GM18861 (cell line): ENCODE measurements at regions not wholly inside any gene's neighbourhood (a gene's known extent, or its start where the extent isn't known, plus 50 kb on each side); places are given as distances from the start of the nearest gene placed in this dataset.

Experiments
- ATAC-seq: cut with Tn5 transposase; IDR thresholded peaks from one replicate; pipeline ENCODE4 v1.9.1; 2021; ENCODE audit not compliant: unreplicated experiment

DNA sequence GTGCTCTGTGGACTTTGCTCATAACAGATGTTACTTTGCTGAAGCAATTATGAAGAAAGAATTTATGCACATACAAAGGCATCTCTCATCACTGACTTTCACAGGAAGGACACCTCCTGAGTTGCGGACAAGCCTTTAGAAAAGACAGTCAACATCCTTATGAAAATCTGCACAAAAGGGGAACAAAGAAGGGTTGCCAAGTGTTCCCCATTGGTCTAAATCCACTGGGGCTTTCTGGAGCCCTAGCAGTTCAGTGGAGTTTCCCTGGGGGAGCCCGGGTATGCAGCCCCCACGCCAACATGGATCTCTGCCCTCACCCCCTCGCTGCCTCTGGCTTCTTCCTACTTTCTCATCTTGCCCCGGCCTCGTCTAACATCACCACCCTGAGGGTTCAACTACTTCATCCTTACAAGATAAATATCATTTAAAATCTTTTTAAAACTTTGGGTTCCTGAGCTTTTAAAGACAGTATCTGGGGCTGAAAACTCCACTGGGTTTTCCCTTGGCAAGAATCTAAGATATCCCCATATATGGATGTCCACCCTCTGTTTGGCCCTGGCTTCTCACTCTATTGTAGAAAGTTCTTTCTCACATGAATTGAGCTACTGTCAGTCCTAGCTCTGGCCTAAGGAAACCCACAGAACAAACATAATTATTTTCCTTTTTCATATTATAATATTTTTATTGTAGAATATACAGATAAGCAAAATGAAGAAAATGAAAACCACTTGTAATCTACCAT, 207.9 kb upstream of the RGMA start:
- no peak for ATAC-seq

DNA sequence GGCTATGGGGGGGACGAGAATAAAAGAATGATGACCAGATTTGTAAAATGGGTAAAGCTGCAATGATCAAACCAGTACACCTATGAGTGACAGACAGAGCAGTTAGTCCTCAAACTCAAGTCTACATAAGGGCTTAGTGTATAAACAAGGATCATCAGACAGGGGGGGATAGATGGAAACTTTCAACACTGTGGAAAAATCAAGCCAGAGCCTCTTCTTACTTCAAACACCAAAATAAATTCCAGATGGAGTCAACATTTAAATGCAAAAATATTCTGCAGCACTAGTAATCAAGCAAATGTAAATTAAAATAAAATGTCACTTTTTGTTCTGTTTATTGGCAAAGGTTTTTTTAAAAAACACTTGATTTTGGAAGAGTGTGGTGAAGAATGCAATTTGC, 205.9 kb upstream of the RGMA start:
- no peak for ATAC-seq

DNA sequence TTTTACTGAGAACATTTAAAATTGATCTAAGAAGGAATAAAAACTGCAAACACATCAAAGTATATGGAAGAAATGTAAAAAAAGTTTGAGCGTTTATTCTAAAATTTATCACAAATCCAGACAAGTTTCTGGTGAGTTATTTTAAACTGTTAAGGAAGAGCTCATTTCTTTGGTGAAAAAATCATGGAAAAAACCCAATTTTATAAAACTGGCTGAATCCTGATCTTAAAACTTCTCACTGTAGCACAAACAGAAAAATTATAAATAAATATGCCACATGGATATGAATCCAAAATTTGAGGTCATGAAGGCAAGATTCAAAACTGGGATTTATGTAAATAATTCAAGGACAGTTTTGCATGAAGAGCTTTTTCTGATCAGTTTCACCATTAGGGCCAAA, 205.1 kb upstream of the RGMA start:
- no peak for ATAC-seq

DNA sequence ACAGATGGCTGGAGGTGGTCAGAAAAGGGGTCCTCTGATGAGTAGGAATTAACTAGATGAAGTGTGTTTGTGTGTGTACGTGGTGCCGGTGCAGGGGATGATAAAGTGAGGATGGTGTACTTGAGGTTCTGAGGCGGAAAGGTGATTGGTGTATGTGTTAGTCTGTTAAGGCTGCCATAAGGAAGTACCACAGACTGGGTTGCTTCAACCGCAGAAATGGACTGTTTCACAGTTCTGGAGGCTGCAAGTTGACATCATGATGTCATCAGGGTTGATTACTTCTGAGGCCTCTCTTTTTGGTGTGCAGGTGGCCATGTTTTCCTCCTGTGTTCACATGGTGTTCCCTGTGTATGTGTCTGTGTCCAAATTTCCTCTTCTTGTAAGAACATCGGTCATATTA, 202.4 kb upstream of the RGMA start:
- ATAC-seq, result no peak

DNA sequence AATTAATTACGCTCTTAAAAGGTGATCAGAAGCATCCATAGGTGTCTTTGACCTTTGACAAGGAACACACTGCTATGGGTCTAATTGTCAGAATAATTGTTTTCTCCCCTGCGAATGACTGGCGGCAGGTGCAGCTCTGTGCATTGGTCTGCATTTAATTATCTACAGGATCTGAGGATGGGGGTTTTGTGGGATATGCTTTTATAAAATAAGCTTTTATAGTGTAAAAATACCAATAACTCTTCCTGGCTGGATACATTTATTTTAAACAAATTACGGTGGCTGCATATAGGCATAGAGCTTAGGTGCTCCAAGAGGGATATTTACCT, 201.6 kb upstream of the RGMA start:
- no peak for ATAC-seq

DNA sequence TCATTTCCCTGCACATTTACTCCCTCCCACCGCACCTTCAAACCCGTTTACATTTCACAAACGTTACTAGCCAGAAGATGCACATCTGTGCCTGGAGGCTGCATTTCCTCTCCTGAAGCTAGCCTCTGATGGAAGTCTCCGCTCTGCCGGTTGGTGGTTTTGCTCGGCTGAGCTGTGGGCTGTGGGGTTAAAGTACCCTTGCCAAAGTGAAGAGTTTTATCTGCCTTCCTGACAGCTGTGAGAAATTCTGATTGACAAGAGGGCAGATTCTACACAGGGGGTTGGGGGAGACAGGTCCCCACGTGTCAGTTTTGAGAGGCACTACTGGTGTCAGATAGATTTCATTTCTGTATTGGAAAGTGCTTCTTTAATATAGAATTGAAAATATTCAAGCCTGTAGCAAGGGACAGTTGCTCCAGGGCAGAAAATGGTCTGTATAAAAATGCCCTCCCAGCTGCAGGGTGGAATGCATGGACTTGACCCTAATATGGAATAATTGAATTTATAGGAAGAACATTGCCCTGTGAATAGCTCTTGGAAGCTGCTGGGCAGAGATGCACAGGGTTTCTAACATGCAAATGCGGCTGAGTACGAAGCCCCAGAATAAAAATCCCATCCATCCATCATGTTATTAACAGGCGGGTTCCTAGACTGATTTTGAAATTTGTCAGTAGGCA, 201.1 kb upstream of the RGMA start:
- no peak for ATAC-seq

DNA sequence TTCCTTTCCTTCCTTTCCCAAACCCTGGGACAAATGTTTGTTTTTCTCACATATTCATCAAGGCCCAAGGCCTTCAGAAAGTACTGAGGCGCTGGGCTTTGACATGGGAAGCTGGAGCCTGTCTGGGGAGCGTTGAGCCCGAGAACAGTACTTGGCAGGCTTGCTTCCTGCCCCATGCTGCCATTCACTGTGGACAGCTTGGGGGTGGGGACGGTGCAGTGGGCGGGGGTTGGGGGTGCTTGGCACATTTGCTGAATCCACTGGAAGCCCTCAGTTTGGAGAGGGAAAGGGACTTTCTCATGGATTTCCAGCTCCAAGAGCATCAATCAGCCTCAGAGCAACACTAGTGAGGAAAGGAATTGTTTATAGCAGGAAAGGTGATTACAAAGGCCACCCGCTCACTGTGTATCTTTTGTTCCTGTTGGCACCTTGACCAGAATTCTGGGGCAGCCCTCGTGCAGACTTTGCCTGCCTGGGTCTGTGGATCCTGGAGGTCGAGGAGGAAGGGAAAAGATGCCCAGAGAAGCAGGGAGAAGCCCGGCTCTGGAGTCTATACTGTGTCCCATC, 199.8 kb upstream of the RGMA start:
- ATAC-seq, result no peak

DNA sequence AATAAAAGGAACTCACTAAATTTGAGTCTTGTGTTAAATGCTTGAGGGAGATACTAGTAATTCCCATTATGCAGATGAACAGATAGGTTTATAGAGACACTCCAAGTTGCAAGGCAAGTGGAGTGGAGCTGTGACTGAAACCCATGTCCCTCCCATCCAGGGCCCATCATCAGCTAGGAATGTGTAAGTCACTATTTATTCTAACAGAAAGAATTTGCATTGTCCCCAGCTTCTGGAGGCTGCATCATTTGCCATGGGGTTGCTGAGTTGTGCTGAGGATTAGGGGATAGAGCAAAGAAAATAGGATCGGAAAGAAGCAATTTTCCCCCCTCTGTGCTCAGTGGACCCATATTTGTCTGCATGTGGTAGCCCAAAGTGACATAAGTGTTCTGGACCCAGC, 197.4 kb upstream of the RGMA start:
- no peak for ATAC-seq

DNA sequence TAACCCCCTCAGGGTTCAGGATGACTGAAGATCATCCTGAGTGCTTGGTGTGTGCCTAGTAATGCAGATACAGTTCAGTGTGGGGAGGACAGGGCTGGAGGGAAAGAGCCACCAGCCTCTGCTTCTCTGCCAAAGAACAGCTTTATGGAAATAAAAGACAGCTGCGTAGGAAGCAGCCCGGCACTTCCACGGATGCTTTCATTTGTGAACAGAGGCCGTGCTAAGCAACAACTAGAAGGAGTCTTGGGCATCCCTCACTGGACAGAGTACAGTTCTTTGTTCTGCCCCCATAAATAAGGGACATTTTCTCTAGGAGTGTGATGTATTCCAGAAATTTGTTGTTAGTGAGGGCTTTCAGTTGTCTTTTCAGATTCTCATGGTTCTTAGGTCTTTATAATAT, 194.8 kb upstream of the RGMA start:
- no peak for ATAC-seq

DNA sequence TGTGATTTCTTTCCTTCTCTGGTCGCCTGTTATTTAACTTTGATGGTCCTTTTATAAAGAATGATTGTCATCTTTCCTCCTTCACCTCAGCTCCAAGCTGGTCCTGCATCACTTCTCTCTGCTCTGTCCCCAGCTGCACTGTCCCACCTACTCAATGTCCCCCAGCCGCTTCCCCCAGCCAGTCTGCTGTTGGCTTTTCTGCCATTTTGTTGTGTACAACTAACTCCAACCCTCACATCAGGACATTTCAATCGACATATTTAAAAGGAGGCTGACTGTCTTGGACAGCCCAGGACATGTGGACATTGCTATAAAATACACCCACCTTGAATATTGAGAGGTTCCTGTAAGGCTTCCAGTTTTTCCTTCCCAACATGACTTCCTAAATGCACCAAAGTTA, 193.8 kb upstream of the RGMA start:
- ATAC-seq, result no peak

DNA sequence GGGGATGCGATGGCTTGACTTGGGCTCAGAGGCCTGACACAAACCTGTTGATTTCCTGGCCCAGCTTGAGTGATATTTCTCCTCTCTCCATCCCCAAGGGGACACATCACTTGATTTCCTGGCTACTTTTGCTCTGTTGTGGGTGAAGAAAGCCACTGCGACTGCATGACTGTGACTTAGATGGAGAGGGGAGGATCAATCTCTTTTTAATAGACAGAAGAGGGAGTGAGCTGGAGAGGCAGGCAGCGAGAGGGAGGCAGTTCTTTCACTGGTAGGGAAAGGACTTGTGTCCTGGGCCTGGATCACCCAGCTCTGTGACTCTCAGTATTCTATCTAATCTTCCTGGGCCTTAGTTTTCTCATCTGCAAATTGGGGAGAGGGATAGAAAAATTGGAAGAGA, 189.8 kb upstream of the RGMA start:
- no peak for ATAC-seq

DNA sequence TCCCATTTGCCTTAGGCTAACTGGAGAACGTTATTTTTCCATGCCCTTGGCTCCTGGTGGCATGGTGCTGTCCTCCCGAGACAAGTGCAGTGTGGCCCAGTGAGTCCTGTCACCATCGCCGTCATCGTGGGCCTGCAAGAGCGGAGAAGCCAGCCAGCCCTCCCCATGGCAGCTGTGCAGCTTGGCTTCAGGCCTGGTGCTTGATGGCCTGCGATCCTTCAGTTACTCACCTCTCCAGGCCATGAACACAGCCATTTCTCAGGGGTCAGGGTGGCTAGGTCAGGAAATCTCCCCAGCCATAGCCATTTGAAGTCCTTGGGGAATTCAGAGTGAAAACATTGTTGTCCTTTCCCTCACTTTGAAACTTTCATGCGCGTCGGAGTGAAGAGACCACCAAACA, 189.0 kb upstream of the RGMA start:
- no peak for ATAC-seq

DNA sequence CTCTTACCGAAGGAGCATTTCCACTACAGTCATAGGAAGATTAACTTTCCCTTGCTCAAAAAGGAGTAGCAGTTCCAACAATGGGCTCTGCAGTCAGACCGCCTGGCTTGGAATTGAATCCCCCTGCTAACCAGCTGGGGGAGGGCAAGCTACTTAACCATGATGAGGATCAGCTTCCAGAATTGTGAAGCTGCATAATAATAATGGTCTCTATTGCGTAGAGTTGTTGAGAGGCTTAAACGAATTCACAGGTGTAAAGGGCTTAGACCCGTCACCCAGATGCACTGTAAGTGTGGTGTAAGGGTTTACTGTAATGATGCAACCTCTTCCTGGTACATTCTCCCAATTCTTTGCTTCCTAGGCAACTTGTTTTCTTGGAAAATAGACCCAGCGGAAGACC, 185.2 kb upstream of the RGMA start:
- ATAC-seq, result no peak

DNA sequence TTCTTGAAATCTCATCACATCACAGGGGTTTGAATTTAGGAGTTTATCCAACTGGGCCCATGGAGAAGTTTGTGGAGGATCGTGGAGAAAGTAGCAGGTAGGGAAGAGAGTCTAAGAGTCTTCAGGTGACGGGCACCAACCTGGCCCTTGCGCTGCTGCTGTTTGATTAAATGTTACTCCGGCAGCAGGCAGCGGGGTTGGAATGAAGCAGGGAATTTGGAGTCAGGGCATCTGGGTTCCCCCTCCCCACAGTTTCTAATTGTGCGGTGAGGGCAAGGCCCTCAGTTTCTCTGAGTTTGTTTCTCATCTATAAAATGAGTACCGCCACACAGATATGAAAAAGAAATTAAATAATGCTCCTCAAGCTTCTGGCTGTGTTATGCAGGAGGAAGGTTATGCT, 182.9 kb upstream of the RGMA start:
- ATAC-seq, result no peak

DNA sequence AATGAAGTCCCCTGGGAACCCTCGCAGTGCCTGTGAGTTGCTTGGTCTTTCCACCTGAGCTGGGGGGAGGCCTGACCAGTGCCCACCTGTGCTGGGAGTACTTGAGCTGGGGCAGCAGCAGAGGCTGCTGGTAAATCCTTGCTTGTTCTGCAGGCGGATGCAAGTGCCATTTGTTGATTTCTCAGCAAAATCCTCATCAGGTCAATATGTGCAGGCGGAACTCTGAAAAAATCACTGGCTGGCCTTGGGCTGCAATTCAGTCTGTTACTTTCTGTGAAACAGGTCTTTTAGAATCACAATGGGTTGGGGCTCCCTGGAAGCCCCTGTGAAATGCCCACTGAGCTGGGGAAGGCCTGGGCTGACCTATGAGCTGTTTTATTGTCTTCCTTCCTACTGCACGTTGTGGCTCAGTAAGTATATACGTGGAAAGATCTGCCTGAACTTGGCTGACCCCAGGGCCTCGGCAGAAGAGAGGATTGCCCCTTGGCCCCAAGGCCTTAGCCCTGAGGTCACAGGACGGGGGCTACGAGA, 182.0 kb upstream of the RGMA start:
- ATAC-seq, result no peak

DNA sequence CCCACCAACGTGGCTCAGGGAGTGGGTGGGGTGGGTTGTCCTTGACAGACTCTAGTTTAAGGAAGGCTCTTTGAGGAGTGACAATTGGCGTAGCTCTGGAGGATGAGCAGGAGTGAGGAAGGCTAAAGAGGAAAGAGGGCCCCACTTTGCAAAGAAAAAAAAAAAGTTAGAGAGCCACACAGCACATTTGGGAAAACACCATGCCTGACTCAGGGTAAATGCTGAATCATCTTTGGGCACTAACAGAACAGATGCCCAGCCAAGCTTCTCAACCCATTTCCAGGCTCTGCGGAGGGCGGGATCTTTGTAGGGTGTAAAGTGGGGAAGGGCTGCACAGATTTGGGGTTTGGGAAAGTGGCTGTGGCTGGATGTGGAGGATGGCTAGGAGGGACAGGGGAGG, 179.1 kb upstream of the RGMA start:
- ATAC-seq, result no peak

DNA sequence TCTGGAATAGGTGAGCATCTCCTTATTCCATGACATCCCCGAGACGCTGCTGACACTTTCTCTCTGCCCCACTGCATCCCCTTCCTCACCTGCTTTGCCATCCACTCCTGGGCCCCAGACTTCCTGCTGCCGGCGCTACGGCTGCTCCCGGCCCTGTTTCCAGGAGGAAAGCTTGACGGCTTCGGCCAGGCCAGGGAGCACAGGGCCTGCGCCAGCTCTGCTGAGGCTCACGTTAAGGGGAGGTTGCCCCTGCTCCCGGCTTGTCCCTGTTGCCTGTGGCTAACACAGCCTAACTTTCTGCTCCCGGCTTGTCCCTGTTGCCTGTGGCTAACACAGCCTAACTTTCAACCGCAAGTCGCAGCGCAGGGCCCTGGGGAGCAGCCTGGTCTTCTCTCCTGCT, 177.3 kb upstream of the RGMA start:
- no peak for ATAC-seq

DNA sequence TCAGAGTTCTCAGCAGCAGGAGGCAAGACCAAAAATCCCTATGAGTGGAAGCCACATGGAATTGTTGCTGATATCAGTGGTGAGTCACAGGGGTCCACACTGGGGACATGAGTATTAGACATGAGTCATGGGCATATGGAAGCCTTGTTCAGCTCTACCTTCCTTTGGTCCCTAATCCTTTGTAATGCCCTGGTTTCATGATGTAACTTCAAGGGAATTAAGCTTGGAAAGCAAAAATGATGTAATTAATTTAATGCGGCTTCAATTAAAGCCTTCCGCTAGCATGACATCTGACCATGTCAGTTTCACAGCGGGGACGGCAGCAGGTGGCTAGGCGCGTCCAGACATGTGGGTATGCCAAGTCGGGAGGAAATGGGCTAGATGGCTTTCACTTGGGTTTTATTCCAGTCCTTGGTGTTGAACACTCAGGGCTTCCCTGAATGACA, 176.1 kb upstream of the RGMA start:
- ATAC-seq, result no peak

DNA sequence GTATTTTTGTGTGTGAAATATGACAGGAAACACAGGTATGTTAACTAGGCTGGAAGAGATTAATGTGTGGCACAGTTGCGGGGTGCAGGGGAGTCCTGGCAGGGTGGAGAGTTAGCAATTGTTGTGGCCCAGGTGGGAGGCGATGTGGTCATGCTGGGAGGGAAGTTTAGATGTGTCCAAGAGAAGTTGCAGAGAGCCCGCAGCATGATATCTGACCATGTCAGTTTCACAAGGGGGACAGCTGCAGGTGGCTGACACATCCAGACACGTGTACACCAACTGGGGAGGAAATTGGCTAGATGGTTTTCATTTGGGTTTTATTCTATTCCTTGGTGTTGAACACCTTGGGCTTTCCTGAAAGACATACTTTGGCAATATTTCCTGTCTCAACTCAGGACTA, 172.8 kb upstream of the RGMA start:
- no peak for ATAC-seq

DNA sequence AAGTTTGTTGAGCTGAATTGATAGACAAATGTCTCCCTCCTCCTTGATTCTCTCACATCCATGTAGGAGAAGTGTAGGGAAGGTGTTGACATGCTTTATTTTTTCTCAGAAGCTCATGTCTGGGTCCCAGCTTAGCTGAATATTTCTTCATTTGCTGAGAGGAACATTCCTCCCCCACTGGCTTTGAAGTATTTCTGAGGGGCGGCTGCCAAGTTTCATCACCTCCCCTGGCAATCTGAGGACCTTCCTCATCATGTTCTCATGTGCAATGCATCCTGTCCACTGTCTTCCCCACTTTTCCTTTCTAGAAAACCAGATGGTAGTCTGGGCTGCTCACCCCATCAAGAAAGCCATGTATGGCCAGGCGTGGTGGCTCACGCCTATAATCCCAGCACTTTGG, 168.9 kb upstream of the RGMA start:
- no peak for ATAC-seq

DNA sequence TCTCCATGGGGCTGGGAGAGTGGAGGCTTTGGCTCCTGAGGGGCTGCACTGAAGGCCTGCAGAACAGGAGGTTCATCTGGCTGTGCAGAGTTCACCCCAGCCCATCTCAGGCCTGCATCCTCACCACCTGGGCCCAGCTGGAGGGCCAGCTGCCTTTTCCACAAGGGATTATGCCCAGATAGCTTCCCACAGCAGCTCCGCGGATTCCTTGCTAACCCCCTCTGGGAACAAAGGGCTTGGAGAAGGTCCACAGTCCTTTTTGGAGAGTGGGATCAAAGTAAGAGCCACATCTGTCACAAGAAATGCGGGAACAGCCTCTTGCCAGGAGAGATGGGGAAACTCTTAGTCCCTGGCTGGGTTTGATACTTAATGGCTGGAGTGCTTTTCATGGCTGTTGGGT, 164.7 kb upstream of the RGMA start:
- no peak for ATAC-seq

DNA sequence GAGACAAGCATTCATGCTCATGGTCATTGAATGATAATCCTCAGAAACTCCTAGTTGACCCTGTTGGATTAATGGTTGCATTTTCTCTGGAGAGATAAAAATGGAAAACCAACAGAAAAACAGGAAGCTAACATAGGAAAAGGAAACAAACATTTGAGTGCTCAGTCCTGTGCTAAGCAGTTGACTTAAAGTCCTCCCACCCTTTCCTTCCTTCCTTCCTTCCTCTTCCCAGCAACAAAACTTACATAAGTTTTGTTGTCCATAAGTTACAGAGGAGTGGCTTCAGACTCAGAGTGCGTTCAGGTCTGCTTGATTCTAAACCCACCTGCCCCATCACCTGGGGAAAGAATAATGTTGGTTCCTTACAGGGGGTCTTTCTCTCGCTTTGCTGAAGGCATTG, 163.8 kb upstream of the RGMA start:
- ATAC-seq, result no peak

DNA sequence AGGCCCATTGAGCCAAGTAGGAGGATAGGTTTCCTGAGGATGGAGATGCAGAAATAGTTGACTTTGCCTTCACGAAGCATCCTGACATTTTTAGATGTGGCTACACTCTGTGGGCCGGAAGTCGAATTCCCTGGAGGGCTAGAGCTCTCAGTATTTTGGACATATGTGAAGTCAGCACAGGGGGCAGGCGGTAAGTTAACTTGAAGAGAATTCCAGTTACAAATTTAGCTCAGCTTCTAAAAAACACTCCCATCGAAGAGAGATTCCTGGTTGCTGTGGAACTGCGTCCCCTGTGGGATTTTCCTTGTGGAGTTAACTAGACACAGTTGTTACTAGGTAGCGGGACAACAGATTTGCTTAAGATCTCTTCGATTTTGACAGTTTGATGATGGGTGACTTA, 161.9 kb upstream of the RGMA start:
- no peak for ATAC-seq
